ENCODE measurements at regions not wholly inside any gene's neighbourhood (a gene's known extent, or its start where the extent isn't known, plus 50 kb on each side); places are given as distances from the start of the nearest gene placed in this dataset.

DNA sequence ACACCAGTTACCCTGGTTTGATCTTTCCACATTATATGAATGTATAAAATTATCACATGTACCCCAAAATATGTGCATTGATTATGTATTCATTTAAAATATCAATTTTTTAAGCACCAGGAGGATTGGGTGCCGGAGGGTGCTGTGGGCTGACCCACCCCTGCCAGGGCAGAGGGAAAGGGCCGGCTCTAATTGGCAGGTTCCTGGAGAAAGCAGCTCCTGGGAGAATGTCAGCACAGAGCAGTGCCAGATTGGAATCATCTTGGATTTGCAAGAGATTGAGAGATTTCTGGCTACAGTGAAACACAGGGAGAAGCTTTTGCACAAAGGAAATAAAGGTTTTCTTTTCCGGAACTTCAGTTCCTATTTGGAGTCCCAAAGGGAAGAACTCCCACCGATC, 264.4 kb upstream of the TCERG1L start:
- TF ChIP-seq, protein P1, sequence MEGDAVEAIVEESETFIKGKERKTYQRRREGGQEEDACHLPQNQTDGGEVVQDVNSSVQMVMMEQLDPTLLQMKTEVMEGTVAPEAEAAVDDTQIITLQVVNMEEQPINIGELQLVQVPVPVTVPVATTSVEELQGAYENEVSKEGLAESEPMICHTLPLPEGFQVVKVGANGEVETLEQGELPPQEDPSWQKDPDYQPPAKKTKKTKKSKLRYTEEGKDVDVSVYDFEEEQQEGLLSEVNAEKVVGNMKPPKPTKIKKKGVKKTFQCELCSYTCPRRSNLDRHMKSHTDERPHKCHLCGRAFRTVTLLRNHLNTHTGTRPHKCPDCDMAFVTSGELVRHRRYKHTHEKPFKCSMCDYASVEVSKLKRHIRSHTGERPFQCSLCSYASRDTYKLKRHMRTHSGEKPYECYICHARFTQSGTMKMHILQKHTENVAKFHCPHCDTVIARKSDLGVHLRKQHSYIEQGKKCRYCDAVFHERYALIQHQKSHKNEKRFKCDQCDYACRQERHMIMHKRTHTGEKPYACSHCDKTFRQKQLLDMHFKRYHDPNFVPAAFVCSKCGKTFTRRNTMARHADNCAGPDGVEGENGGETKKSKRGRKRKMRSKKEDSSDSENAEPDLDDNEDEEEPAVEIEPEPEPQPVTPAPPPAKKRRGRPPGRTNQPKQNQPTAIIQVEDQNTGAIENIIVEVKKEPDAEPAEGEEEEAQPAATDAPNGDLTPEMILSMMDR (IDR thresholded peaks at IDR 0.05) = no peak
- TF ChIP-seq POLR2AphosphoS5 (IDR thresholded peaks at IDR 0.05) = no peak
- TF ChIP-seq POLR2A (IDR thresholded peaks at IDR 0.05) = no peak
- no peak for TF ChIP-seq EP300 (IDR thresholded peaks at IDR 0.05)

All from gastroesophageal sphincter (tissue), 3 donors.